HG03280 (cell line): ENCODE measurements at regions not wholly inside any gene's neighbourhood (a gene's known extent, or its start where the extent isn't known, plus 50 kb on each side); places are given as distances from the start of the nearest gene placed in this dataset.

ENCODE experiments used
- ATAC-seq: cut with Tn5 transposase; IDR thresholded peaks from one replicate; pipeline ENCODE4 v1.9.1; 2021; ENCODE audit warnings: mild to moderate bottlenecking, moderate library complexity; ENCODE audit not compliant: unreplicated experiment

GRCh38 chr22:49553518-49554295 is 274.0 kb downstream of the BRD1 start:
- ATAC-seq = no peak

- no peak for ATAC-seq
Measured at GRCh38 chr22:49553076-49553475, 274.6 kb downstream of the BRD1 start.

GRCh38 chr22:49551897-49552614 is 275.6 kb downstream of the BRD1 start:
- no peak for ATAC-seq

GRCh38 chr22:49551446-49551845 is 276.2 kb downstream of the BRD1 start:
- ATAC-seq = no peak

- ATAC-seq = no peak
Measured at GRCh38 chr22:49550766-49551362, 276.8 kb downstream of the BRD1 start.

GRCh38 chr22:49550141-49550430 is 277.6 kb downstream of the BRD1 start:
- no peak for ATAC-seq

GRCh38 chr22:49549256-49550140 is 278.2 kb downstream of the BRD1 start:
- ATAC-seq = no peak

GRCh38 chr22:49548356-49549202 is 279.1 kb downstream of the BRD1 start:
- no peak for ATAC-seq

- no peak for ATAC-seq
Measured at GRCh38 chr22:49547751-49548239, 279.9 kb downstream of the BRD1 start.

GRCh38 chr22:49546811-49547585 is 280.7 kb downstream of the BRD1 start:
- no peak for ATAC-seq

- no peak for ATAC-seq
Measured at GRCh38 chr22:49545606-49546005, 282.1 kb downstream of the BRD1 start.

- no peak for ATAC-seq
Measured at GRCh38 chr22:49544286-49544685, 283.4 kb downstream of the BRD1 start.

GRCh38 chr22:49543876-49544275 is 283.8 kb downstream of the BRD1 start:
- no peak for ATAC-seq

- ATAC-seq = no peak
Measured at GRCh38 chr22:49541693-49542230, 285.9 kb downstream of the BRD1 start.

GRCh38 chr22:49540913-49541692 is 286.6 kb downstream of the BRD1 start:
- ATAC-seq = no peak

- ATAC-seq = no peak
Measured at GRCh38 chr22:49540084-49540912, 287.4 kb downstream of the BRD1 start.

GRCh38 chr22:49538006-49538405 is 289.7 kb downstream of the BRD1 start:
- ATAC-seq = no peak
